ENCODE measurements at regions not wholly inside any gene's neighbourhood (a gene's known extent, or its start where the extent isn't known, plus 50 kb on each side); places are given as distances from the start of the nearest gene placed in this dataset.

DNA sequence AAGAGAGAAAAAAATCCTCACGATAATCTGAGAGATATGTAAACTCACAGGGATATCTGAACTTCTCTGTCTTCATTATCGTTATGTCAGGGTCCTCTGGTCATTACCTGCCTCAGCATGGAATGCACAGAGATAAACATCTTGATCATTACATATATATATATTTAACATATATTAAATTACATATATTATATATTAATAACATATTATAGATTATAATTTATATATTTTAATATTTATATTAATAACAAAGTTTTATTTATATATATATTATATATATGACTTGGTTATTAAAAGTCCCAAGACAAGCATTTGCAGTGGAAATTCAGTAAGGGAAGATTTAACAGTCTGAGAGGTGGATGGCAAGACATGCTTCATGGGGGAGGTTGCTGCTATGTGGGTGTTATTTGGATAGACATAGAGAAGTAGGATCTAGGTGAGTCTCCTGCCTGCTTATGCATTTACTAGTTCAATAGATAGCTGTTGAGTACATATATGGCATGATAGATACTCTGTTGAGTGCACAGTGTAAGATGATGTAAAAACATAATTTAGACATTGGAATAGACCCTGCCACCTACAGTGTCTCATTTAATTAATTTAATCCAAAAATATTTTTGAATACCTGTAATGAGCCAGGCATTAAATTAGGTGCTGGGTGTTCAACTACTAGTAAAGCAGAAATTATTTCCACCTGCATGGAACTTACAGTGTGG is 255.2 kb downstream of the RAD51AP2 start:
- Histone ChIP-seq H3K4me3 (no peak overlapping the region), H3K27ac (no peak overlapping the region), H3K4me1 (replicated peaks) (no peaks in the 10 kb centered on the region), H3K9me3 (no peaks in the 10 kb centered on the region), H3K36me3 (no peaks in the 10 kb centered on the region), H3K27me3 (replicated peaks; ENCODE audit: insufficient read depth) (no peaks in the 10 kb centered on the region)
- intact Hi-C loops (cut with DNase I) = no loop called here
- no peak for DNase-seq (ENCODE audit: low spot score)
- 91% methylated on average over 2 of the region's 2 CpGs for WGBS
- no peak for TF ChIP-seq POLR2A (IDR thresholded peaks at IDR 0.05)
- TF ChIP-seq POLR2AphosphoS5 (IDR thresholded peaks at IDR 0.05) = no peak
- TF ChIP-seq, protein P1, sequence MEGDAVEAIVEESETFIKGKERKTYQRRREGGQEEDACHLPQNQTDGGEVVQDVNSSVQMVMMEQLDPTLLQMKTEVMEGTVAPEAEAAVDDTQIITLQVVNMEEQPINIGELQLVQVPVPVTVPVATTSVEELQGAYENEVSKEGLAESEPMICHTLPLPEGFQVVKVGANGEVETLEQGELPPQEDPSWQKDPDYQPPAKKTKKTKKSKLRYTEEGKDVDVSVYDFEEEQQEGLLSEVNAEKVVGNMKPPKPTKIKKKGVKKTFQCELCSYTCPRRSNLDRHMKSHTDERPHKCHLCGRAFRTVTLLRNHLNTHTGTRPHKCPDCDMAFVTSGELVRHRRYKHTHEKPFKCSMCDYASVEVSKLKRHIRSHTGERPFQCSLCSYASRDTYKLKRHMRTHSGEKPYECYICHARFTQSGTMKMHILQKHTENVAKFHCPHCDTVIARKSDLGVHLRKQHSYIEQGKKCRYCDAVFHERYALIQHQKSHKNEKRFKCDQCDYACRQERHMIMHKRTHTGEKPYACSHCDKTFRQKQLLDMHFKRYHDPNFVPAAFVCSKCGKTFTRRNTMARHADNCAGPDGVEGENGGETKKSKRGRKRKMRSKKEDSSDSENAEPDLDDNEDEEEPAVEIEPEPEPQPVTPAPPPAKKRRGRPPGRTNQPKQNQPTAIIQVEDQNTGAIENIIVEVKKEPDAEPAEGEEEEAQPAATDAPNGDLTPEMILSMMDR (IDR thresholded peaks at IDR 0.05) = no peak

DNA sequence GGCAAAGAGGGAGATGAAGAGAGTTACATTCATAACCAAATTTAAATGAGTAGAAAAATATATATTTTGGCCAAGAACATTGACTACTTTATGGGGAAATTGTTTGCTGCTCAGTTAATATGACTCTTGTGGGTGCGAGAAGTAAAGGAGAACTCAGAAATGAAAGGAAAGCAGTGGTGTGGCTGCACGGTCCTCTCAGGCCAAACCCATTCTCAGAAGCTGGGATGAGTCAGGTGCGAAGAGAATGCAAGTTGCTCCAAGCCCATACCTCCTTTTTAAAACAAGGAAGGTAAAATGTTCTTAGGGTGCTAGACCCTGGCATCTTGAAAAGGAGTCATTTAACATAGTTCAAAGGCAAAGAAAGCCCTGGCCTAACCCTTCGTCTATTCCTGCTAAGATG is 258.6 kb downstream of the RAD51AP2 start:
- 93% methylated on average over 4 of the region's 4 CpGs for WGBS
- H3K9me3 ChIP-seq = no peaks in the 10 kb centered on the region
- no peak overlapping the region for H3K4me3 ChIP-seq
- intact Hi-C loops (cut with DNase I) = no loop called here
- no peaks in the 10 kb centered on the region for H3K4me1 ChIP-seq (replicated peaks)
- TF ChIP-seq POLR2AphosphoS5 (IDR thresholded peaks at IDR 0.05) (no peak), POLR2A (IDR thresholded peaks at IDR 0.05) (no peak)
- TF ChIP-seq, protein P1 (IDR thresholded peaks at IDR 0.05) = no peak
- no peak for DNase-seq (ENCODE audit: low spot score)
- no peak overlapping the region for H3K27ac ChIP-seq
- no peaks in the 10 kb centered on the region for H3K36me3 ChIP-seq
- H3K27me3 ChIP-seq (replicated peaks; ENCODE audit: insufficient read depth) = no peaks in the 10 kb centered on the region

DNA sequence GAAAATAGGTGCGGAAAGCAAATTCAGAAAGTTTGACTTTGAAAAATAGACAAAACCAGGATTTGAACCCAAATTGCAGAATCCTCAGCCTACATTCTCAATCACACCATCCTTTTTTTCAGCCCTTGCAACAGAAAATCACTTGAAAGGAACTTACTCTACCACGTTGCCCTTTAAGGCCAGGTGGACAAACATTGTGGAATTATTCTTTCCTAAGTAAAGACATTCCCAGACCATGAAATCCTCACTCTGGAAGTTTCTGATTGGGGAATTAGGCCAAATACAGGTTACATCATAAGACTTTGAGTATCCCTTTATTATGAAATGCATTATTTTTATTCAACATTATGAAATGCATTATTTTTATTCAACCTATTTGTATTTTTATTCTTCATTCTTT is 259.4 kb downstream of the RAD51AP2 start:
- H3K36me3 ChIP-seq = no peaks in the 10 kb centered on the region
- H3K4me1 ChIP-seq (replicated peaks) = no peaks in the 10 kb centered on the region
- intact Hi-C loops (cut with DNase I) = no loop called here
- DNase-seq (ENCODE audit: low spot score) = no peak
- H3K4me3 ChIP-seq = no peak overlapping the region
- TF ChIP-seq POLR2AphosphoS5 (IDR thresholded peaks at IDR 0.05) (no peak), POLR2A (IDR thresholded peaks at IDR 0.05) (no peak)
- TF ChIP-seq, protein P1 (IDR thresholded peaks at IDR 0.05) = no peak
- 68% methylated on average over 2 of the region's 2 CpGs for WGBS
- H3K9me3 ChIP-seq = no peaks in the 10 kb centered on the region
- no peaks in the 10 kb centered on the region for H3K27me3 ChIP-seq (replicated peaks; ENCODE audit: insufficient read depth)
- H3K27ac ChIP-seq = no peak overlapping the region

DNA sequence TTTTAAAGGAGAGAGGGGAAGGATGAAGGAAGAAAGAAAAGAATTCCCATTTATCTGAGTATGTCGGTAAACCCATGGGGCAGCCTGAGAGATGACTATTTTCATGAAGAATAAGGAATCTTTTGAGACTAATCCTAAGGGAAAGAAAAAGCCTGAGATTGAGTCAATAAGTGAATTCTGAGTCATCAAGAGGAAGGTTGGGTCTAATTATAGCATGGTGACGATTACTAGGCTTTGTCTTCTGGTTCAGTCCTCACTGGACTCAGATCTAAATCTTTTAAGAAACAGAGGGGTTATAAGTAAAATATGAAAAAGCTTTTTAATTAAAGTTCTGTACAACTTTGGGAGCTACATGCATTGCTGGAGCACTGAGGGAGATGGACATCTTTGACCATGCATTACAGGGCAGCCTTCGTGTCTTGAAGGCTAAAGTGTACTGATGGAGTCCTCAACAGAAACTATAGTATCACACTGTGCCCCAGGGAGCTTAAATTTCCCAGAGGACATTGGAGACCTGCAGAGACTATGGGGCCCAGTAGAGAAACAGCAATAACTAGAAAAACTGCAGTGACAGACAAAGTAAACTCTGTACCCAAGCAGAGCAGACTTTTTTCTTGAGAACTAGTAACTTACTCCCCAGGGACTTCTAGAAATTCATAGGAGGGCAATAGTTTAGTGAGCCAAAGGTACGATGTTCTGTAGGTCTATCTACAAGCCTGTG is 260.9 kb downstream of the RAD51AP2 start:
- Histone ChIP-seq H3K4me1 (replicated peaks) (no peaks in the 10 kb centered on the region), H3K36me3 (no peaks in the 10 kb centered on the region), H3K27me3 (replicated peaks; ENCODE audit: insufficient read depth) (no peaks in the 10 kb centered on the region), H3K9me3 (no peaks in the 10 kb centered on the region), H3K27ac (no peak overlapping the region), H3K4me3 (no peak overlapping the region)
- no peak for DNase-seq (ENCODE audit: low spot score)
- intact Hi-C loops (cut with DNase I) = no loop called here
- 63% methylated on average over 4 of the region's 4 CpGs for WGBS
- no peak for TF ChIP-seq POLR2AphosphoS5 (IDR thresholded peaks at IDR 0.05)
- TF ChIP-seq, protein P1 (IDR thresholded peaks at IDR 0.05) = no peak
- no peak for TF ChIP-seq POLR2A (IDR thresholded peaks at IDR 0.05)

DNA sequence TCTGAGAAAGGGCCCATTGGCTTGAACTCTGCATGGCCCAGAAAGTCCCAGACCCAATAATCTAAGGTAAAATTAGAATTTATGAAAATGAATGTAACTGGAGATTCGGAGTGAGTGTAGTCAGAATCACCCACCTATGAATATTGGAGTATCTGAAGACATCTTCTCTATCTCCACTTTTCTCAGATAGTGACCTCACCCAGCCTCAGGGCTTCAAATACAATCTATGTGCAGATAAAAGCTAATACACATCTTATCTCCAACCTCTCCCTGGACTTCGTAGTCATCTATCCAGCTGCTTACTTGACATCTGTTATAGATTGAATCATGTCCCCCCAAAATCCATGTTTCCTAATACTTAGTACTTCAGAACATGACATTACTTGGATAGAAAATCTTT is 263.2 kb downstream of the RAD51AP2 start:
- no peaks in the 10 kb centered on the region for H3K9me3 ChIP-seq
- no peak overlapping the region for H3K4me3 ChIP-seq
- H3K27me3 ChIP-seq (replicated peaks; ENCODE audit: insufficient read depth) = no peaks in the 10 kb centered on the region
- H3K4me1 ChIP-seq (replicated peaks) = no peaks in the 10 kb centered on the region
- TF ChIP-seq, protein P1 (IDR thresholded peaks at IDR 0.05) = no peak
- TF ChIP-seq POLR2A (IDR thresholded peaks at IDR 0.05) (no peak), POLR2AphosphoS5 (IDR thresholded peaks at IDR 0.05) (no peak)
- WGBS = 92% methylated on average over 2 of the region's 2 CpGs
- intact Hi-C loops (cut with DNase I) = no loop called here
- DNase-seq (ENCODE audit: low spot score) = no peak
- H3K27ac ChIP-seq = no peak overlapping the region
- H3K36me3 ChIP-seq = no peaks in the 10 kb centered on the region

Measured in prostate gland (tissue), 2 donors.